Neural cell (in vitro differentiated cells): ENCODE measurements at regions not wholly inside any gene's neighbourhood (a gene's known extent, or its start where the extent isn't known, plus 50 kb on each side); places are given as distances from the start of the nearest gene placed in this dataset.

ENCODE experiments used
- CTCF ChIP-seq: fragments of 450-650 bp; IDR thresholded peaks from 2 replicates; pipeline ENCODE4 v1.5.1; 2014; ENCODE audit warnings: antibody characterized with exemption, mild to moderate bottlenecking, moderate library complexity; ENCODE audit not compliant: poor library complexity, severe bottlenecking
- TAF1 ChIP-seq: IDR thresholded peaks from 2 replicates; pipeline ENCODE4 v1.6.1; 2012; ENCODE audit warnings: low read depth

DNA sequence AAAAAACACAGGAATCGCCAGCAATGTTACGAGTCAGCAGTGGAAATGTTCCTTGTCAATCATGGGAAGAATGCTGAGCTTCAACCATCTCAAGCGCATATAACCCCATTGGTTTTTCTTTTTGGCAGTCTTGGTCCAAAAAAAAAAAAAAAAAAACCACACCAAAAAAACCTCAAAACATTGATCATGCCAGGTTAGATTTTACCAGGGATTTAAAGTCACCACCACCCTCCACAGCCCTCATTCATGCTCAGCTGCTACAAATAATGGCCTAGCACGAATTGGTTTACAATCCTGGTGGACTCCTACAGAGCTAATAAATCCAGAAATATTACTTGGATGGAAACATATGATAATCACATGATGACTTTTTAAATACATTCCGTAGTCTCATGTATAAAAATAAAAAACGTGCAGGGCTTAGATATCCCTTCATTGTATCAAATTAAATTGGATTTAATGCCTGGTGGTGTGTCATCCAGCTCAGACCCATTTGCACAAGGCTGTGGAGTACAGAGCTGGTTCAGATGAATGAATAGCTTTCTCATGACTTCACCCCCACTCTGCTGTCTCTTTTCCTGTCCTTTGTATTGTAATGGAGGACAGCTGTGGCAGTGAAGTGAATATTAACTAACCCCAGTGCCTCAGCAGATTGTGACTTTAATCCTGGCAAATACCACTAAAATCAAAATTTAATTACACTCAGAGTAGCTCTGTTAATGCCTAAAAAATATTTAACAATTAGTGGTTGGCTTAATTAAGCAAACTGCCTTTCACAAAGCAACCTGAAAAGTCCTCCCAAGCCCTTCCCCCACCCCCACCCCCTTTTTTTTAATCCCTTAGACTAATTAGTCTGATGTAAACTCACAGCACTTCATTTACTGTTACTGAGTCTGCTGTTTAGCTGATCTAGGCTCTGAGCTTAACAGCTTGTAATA lies 626.5 kb upstream of the ZNF608 start:
- no peak for TF ChIP-seq CTCF
- no peak for TF ChIP-seq TAF1
